ENCODE measurements at regions not wholly inside any gene's neighbourhood (a gene's known extent, or its start where the extent isn't known, plus 50 kb on each side); places are given as distances from the start of the nearest gene placed in this dataset.

DNA sequence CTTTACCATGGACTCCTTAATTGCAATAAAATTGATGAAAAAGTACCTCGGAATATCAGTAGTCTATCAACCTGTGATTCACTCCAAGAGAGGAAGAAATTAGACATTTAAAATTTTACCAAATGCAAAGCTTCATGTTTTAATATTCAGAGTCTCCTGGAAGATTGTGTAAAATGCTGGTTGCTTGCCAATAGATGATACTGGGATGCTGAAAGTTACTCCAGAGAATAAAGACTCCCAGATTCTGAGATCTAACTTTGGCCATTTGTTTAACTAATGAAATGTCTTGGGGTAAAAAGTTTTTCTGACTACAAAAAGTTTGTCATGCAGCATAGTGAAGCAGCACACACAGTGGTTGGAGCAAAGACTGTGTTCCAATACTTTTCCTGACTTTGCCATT, 176.7 kb upstream of the RSPO3 start:
- no peak for TF ChIP-seq CTCF (IDR thresholded peaks at IDR 0.05; ENCODE audit: low read length)
- no peak for TF ChIP-seq EZH2 (IDR thresholded peaks at IDR 0.05; ENCODE audit: borderline replicate concordance, low read length)

Data from OCI-LY1 (cell line).